Activated naive CD8-positive, alpha-beta T cell treated with anti-CD3 and anti-CD28 coated beads, Interleukin-2, amount 10 ng/mL, durations not matched to agents 7 days and 5 days (primary cell): ENCODE measurements at regions not wholly inside any gene's neighbourhood (a gene's known extent, or its start where the extent isn't known, plus 50 kb on each side); places are given as distances from the start of the nearest gene placed in this dataset.

Source experiments
- ATAC-seq: fragments of 150-1000 bp; cut with Tn5 transposase; one replicate; pipeline ENCODE4 v1.10.0; 2021; ENCODE audit warnings: low read depth, moderate library complexity
- POLR2A ChIA-PET: fragments of 350-600 bp; sonication (Branson Sonifier 250); formaldehyde crosslinking; loops from one replicate; lab custom pipeline; 2021; ENCODE audit warnings: antibody characterized with exemption; lab: Charles Lee
- DNase-seq: peaks from one replicate; pipeline ENCODE4 v3.0.0; 2021
- H3K27ac Mint-ChIP-seq: one replicate; pipeline ENCODE4 v1.8.0; 2022; ENCODE audit warnings: mild to moderate bottlenecking, mixed read lengths
- H3K27me3 Mint-ChIP-seq: one replicate; pipeline ENCODE4 v1.8.0; 2022; ENCODE audit warnings: mild to moderate bottlenecking, moderate library complexity, mixed read lengths
- H3K36me3 Mint-ChIP-seq: one replicate; pipeline ENCODE4 v1.8.0; 2021; ENCODE audit warnings: mild to moderate bottlenecking, mixed read lengths
- H3K4me1 Mint-ChIP-seq: one replicate; pipeline ENCODE4 v1.8.0; 2021; ENCODE audit warnings: mixed read lengths
- H3K4me3 Mint-ChIP-seq: one replicate; pipeline ENCODE4 v1.8.0; 2022; ENCODE audit warnings: mild to moderate bottlenecking, moderate library complexity, mixed read lengths
- H3K9me3 Mint-ChIP-seq: one replicate; pipeline ENCODE4 v1.8.0; 2021; ENCODE audit warnings: mixed read lengths

- DNase-seq (no peak), ATAC-seq (no peak)
- Mint-ChIP-seq H3K4me1 (no peaks in the 10 kb centered on the region), H3K27ac (no peak overlapping the region), H3K27me3 (peaks cover 6% of the 10 kb centered on the region), H3K9me3 (no peaks in the 10 kb centered on the region), H3K4me3 (no peak overlapping the region), H3K36me3 (no peaks in the 10 kb centered on the region)
- POLR2A ChIA-PET = no interaction called here
Observed at GRCh38 chr6:126773112-126773805, 345.2 kb upstream of the RSPO3 start.

DNA sequence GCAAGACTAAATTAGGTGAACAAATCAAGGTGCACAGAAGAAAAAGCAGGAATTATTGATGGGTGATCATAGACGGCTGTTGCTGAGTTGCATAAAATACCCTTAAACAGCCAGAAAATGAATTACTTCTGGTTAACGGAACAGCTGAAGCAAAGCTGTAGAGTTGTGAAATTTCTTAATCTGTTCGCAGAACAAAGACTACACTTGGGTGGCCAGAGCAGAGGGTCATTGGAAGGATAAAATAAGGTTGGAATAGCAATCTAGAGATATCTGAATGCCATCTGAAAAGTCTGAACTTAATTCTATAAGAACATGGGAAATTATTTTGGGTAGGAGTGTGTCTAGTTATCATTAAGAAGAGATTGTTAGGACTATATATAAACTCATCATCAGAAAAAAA is 339.1 kb upstream of the RSPO3 start:
- H3K36me3 Mint-ChIP-seq = no peaks in the 10 kb centered on the region
- H3K9me3 Mint-ChIP-seq = no peaks in the 10 kb centered on the region
- H3K4me3 Mint-ChIP-seq = no peak overlapping the region
- no peak for DNase-seq
- H3K27me3 Mint-ChIP-seq = peaks cover 4% of the 10 kb centered on the region
- no peak overlapping the region for H3K27ac Mint-ChIP-seq
- ATAC-seq = no peak
- POLR2A ChIA-PET = no interaction called here
- H3K4me1 Mint-ChIP-seq = no peaks in the 10 kb centered on the region

DNA sequence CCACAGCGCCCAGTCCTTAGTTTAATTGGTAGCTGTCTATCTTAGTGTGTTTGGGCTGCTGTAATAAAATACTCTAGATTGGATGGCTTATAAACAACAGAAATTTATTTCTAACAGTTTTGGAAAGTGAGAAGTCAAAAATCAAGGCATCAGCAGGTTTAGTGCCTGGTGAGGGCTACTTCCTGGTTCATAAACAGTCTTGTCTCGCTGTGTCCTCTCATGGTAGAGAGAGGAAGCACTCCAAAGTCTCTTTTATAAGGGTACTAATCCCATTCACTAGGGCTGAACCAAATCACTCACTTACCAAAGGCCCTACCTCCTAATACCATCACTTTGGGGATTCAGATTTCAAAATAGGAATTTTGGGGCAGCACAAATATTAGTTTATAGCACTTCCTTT is 336.9 kb upstream of the RSPO3 start:
- no peak overlapping the region for H3K27ac Mint-ChIP-seq
- DNase-seq (no peak), ATAC-seq (no peak)
- no peak overlapping the region for H3K4me3 Mint-ChIP-seq
- peaks cover 4% of the 10 kb centered on the region for H3K27me3 Mint-ChIP-seq
- H3K36me3 Mint-ChIP-seq = no peaks in the 10 kb centered on the region
- POLR2A ChIA-PET = no interaction called here
- no peaks in the 10 kb centered on the region for H3K4me1 Mint-ChIP-seq
- no peaks in the 10 kb centered on the region for H3K9me3 Mint-ChIP-seq

DNA sequence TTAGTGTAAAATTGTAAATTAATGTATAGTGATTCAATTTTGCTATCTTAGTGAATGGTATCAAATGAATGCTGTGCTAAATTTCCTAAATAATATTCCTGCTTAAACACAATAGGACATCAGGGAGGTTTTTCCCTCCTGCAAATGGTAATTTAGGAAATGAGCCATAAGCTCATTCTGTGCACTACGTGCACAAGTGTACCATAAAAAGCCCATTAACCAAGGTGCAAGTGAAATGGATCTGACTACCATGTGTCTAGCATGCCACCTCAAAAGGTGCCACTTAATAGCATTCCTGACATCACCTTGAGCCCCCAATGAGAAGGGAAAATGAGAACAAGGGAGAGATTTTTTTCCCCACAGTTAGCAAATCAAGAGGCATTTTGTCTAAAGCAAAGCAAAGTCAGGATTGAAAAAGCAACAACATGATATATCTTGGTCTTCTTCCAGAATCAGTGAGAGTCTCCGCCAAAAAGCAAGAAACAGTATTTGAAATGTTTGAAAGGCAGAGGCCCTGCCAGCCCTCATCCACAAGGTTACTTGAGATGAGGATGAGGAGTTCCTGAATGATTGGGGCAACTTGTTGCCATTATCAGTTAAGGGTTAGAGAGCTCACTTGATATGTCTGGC is 334.2 kb upstream of the RSPO3 start:
- Mint-ChIP-seq H3K27me3 (no peaks in the 10 kb centered on the region), H3K4me1 (no peaks in the 10 kb centered on the region), H3K9me3 (no peaks in the 10 kb centered on the region), H3K36me3 (no peaks in the 10 kb centered on the region), H3K4me3 (no peak overlapping the region), H3K27ac (no peak overlapping the region)
- POLR2A ChIA-PET = no interaction called here
- no peak for ATAC-seq
- no peak for DNase-seq

- H3K27ac Mint-ChIP-seq = no peak overlapping the region
- POLR2A ChIA-PET = no interaction called here
- H3K36me3 Mint-ChIP-seq = no peaks in the 10 kb centered on the region
- DNase-seq (no peak), ATAC-seq (no peak)
- no peaks in the 10 kb centered on the region for H3K27me3 Mint-ChIP-seq
- no peaks in the 10 kb centered on the region for H3K9me3 Mint-ChIP-seq
- H3K4me1 Mint-ChIP-seq = no peaks in the 10 kb centered on the region
- no peak overlapping the region for H3K4me3 Mint-ChIP-seq
Observed at GRCh38 chr6:126786262-126786661, 332.2 kb upstream of the RSPO3 start.

GRCh38 chr6:126787635-126788034 is 330.8 kb upstream of the RSPO3 start:
- Mint-ChIP-seq H3K4me1 (no peaks in the 10 kb centered on the region), H3K27ac (no peak overlapping the region), H3K9me3 (no peaks in the 10 kb centered on the region), H3K27me3 (no peaks in the 10 kb centered on the region), H3K36me3 (no peaks in the 10 kb centered on the region), H3K4me3 (no peak overlapping the region)
- POLR2A ChIA-PET = no interaction called here
- no peak for ATAC-seq
- DNase-seq = no peak

DNA sequence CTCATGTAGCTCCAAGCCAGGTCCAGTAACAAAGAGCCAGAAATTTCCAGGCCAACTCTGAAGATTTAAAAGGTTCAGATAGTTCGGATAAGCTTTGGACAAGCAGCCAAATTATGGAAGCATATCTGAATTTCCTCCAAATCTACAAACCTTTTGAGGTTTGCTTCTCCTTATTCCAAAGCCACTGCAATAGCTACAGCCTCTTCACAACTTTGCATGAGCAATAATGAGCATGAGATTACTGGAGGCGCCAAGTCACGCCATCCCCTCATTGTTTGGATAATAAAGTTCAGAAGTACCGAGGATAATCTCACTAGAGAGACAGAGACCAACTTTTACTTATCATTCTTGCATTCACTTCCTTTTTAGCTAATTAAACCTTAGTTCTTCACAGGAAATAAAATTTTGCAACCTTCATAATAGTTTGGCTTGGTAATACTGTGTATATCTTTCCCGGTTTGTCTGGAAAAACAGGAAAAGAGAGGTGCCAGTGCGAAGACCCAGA is 329.6 kb upstream of the RSPO3 start:
- POLR2A ChIA-PET = no interaction called here
- no peak for ATAC-seq
- Mint-ChIP-seq H3K36me3 (no peaks in the 10 kb centered on the region), H3K4me3 (no peak overlapping the region), H3K27me3 (no peaks in the 10 kb centered on the region), H3K27ac (no peak overlapping the region), H3K9me3 (no peaks in the 10 kb centered on the region), H3K4me1 (no peaks in the 10 kb centered on the region)
- no peak for DNase-seq

- Mint-ChIP-seq H3K36me3 (no peaks in the 10 kb centered on the region), H3K4me1 (no peaks in the 10 kb centered on the region), H3K27ac (no peak overlapping the region), H3K9me3 (no peaks in the 10 kb centered on the region), H3K27me3 (no peaks in the 10 kb centered on the region), H3K4me3 (no peak overlapping the region)
- DNase-seq = no peak
- POLR2A ChIA-PET = no interaction called here
- no peak for ATAC-seq
Observed at GRCh38 chr6:126792340-126793085, 326.0 kb upstream of the RSPO3 start.

DNA sequence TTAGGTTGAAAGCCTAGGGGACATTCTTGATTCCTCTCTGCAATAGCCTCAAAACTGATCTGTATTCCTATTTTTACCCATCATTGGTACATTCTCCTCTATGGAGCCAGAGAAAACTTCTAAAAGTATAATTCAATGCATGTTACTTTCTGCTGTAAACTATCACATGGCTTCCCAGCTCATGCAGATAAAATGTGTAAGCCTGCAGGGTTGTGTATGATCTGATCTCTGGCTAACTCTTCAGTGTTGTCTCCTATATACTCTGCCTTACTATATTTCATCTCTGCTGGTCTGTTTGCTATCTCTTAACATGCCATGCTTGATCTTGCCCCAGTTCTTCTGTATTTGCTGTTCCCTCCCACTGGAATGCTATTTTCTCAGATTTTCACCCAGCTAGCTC is 323.3 kb upstream of the RSPO3 start:
- no peak for ATAC-seq
- Mint-ChIP-seq H3K4me3 (no peak overlapping the region), H3K9me3 (no peaks in the 10 kb centered on the region), H3K4me1 (no peaks in the 10 kb centered on the region), H3K27me3 (no peaks in the 10 kb centered on the region), H3K36me3 (no peaks in the 10 kb centered on the region), H3K27ac (no peak overlapping the region)
- POLR2A ChIA-PET = no interaction called here
- DNase-seq = no peak

DNA sequence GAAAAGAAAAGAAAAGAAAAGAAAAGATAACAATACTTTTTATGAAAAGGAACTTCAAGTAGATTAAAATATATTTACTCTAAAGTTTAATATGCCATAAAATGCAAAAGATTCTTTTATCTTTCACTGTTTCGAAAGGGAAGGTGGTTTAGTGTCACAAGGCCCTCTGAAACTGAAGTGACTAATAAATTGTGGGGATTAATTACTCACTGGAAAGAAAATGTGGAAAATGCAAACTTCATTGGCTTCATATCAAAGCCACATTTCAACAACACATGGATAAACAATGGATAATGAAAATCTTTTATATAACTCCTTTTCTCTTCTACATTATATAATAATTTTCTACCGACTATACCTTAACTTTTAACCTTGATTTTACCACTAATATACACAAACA is 320.5 kb upstream of the RSPO3 start:
- Mint-ChIP-seq H3K4me1 (no peaks in the 10 kb centered on the region), H3K9me3 (no peaks in the 10 kb centered on the region), H3K27ac (no peak overlapping the region), H3K4me3 (no peak overlapping the region), H3K36me3 (no peaks in the 10 kb centered on the region), H3K27me3 (no peaks in the 10 kb centered on the region)
- no peak for DNase-seq
- POLR2A ChIA-PET = no interaction called here
- ATAC-seq = no peak

GRCh38 chr6:126803769-126804168 is 314.7 kb upstream of the RSPO3 start:
- DNase-seq = no peak
- POLR2A ChIA-PET = no interaction called here
- Mint-ChIP-seq H3K4me3 (no peak overlapping the region), H3K27me3 (peaks cover 4% of the 10 kb centered on the region), H3K4me1 (no peaks in the 10 kb centered on the region), H3K27ac (no peak overlapping the region), H3K9me3 (no peaks in the 10 kb centered on the region), H3K36me3 (no peaks in the 10 kb centered on the region)
- no peak for ATAC-seq

DNA sequence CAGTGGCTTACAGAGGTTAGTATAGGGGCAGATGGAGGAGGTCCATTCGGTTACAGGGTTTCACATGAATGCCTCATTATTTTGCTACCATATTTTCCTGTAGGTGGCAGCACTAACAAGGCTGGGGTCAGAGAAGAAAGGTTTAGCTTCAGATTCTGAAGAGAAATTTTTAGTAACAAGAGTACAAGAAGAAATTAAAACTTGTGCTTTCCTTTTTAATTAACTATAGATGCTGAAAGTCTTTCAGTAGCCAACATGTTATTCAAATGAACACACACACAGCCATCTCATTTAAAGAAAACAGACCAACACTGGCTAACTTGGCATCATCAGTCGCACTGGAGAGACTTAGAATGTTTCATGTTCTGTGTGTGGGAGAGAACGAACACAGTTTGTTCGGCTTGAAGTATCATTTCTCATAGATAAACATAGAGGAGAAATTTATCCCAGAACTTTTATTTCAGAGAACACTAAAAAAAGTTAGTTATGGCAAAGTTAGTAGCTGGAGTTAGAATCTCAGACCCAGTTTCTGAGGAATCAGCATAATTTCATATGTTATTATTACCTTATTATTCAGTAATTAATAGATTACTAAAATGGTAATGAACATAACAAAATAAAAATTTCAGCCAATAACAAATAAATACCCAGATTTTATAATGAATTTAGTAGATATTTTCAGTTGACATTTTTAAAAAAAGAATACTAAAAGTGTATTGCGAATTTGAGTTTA is 314.0 kb upstream of the RSPO3 start:
- no peaks in the 10 kb centered on the region for H3K4me1 Mint-ChIP-seq
- POLR2A ChIA-PET = no interaction called here
- DNase-seq = no peak
- ATAC-seq = no peak
- H3K9me3 Mint-ChIP-seq = no peaks in the 10 kb centered on the region
- H3K27ac Mint-ChIP-seq = no peak overlapping the region
- H3K27me3 Mint-ChIP-seq = peaks cover 4% of the 10 kb centered on the region
- H3K4me3 Mint-ChIP-seq = no peak overlapping the region
- H3K36me3 Mint-ChIP-seq = no peaks in the 10 kb centered on the region

- H3K27me3 Mint-ChIP-seq = peaks cover 7% of the 10 kb centered on the region
- no peak for ATAC-seq
- DNase-seq = no peak
- H3K4me3 Mint-ChIP-seq = no peak overlapping the region
- H3K36me3 Mint-ChIP-seq = no peaks in the 10 kb centered on the region
- POLR2A ChIA-PET = no interaction called here
- H3K9me3 Mint-ChIP-seq = no peaks in the 10 kb centered on the region
- no peak overlapping the region for H3K27ac Mint-ChIP-seq
- no peaks in the 10 kb centered on the region for H3K4me1 Mint-ChIP-seq
Observed at GRCh38 chr6:126805861-126806260, 312.6 kb upstream of the RSPO3 start.
